HepG2 (cell line): ENCODE measurements at regions not wholly inside any gene's neighbourhood (a gene's known extent, or its start where the extent isn't known, plus 50 kb on each side); places are given as distances from the start of the nearest gene placed in this dataset.

Source experiments
- ETV6 ChIP-seq: sonication (generic); formaldehyde crosslinking; conservative IDR thresholded peaks from 2 replicates; pipeline ENCODE4 v1.4.0; 2020; ENCODE audit warnings: missing genetic modification reagents
- GATAD2A ChIP-seq: IDR thresholded peaks from 2 replicates; pipeline ENCODE4 v1.6.1; 2016
- NBN ChIP-seq: fragments of 450-650 bp; conservative IDR thresholded peaks from 2 replicates; pipeline ENCODE4 v1.6.1; 2017
- XBP1 ChIP-seq: sonication (generic); formaldehyde crosslinking; IDR thresholded peaks from 2 replicates; pipeline ENCODE4 v1.5.0; 2020; ENCODE audit warnings: missing genetic modification reagents
- ZNF256 ChIP-seq: sonication (generic); formaldehyde crosslinking; conservative IDR thresholded peaks from 2 replicates; pipeline ENCODE4 v1.4.0; 2020; ENCODE audit warnings: missing genetic modification reagents
- ZNF3 ChIP-seq: IDR thresholded peaks from 2 replicates; pipeline ENCODE4 v1.7.0; 2017; ENCODE audit warnings: inconsistent platforms
- ZNF530 ChIP-seq: sonication (generic); formaldehyde crosslinking; IDR thresholded peaks from 2 replicates; pipeline ENCODE4 v1.5.0; 2020; ENCODE audit warnings: low read depth, mild to moderate bottlenecking, missing genetic modification reagents
- TF ChIP-seq, protein P1 (sequence below): sonication (generic); formaldehyde crosslinking; IDR thresholded peaks from 2 replicates; pipeline ENCODE4 v1.5.0; 2020; ENCODE audit warnings: mild to moderate bottlenecking, missing genetic modification reagents, moderate library complexity
- TF ChIP-seq, protein P2 (sequence below): sonication (generic); formaldehyde crosslinking; IDR thresholded peaks from 2 replicates; pipeline ENCODE4 v1.4.0; 2020; ENCODE audit warnings: missing genetic modification reagents
- TF ChIP-seq, protein P3 (sequence below): sonication (generic); formaldehyde crosslinking; IDR thresholded peaks from 2 replicates; pipeline ENCODE4 v1.9.0; 2021; ENCODE audit warnings: missing genetic modification reagents, mild to moderate bottlenecking, borderline replicate concordance
- TF ChIP-seq, protein P4 (sequence below), 2 experiments: sonication (generic) in 1 of 2; formaldehyde crosslinking in 1 of 2; IDR thresholded peaks; 2 replicates each; pipeline versions ENCODE4 v1.6.1 to v1.9.0; 2014 to 2022; ENCODE audit warnings: antibody characterized with exemption in 1 of 2, borderline replicate concordance in 1 of 2, inconsistent platforms in 1 of 2, low read depth in 1 of 2, missing genetic modification reagents in 1 of 2
- TF ChIP-seq, protein P5 (sequence below): sonication (generic); IDR thresholded peaks from 2 replicates; pipeline ENCODE4 v1.6.1; 2016; ENCODE audit warnings: low read depth, borderline replicate concordance
- TF ChIP-seq, protein P6 (sequence below): sonication (generic); formaldehyde crosslinking; IDR thresholded peaks from 2 replicates; pipeline ENCODE4 v1.8.1; 2023; ENCODE audit warnings: mild to moderate bottlenecking, inconsistent platforms, moderate library complexity, missing genetic modification reagents, borderline replicate concordance
- TF ChIP-seq, protein P7 (sequence below): sonication (generic); formaldehyde crosslinking; IDR thresholded peaks from 2 replicates; pipeline ENCODE4 v1.4.0; 2020; ENCODE audit warnings: missing genetic modification reagents

DNA sequence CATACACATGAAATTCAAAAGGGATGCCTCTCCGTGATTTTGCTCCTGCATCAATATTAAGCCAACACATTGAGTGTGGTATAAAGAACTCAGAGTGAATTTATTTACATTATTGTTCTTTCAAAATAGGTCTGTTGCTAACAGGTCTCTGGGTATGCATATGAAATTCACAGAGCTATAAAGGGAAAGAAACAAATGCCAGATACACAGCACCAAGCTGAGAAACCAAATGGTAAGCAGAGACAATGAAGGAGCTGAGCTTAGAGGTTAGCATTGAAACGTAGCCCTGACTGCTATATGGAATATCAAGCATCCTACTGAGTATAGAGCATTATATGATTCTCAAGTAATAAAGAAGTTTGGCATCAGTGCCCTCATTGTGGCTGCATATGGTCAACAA lies 712.9 kb downstream of the NSUN3 start:
- TF ChIP-seq XBP1 (CRISPR knock-in tag) (no peak), ZNF3 (no peak), ZNF256 (CRISPR knock-in tag) (no peak), ETV6 (CRISPR knock-in tag) (no peak), NBN (no peak), GATAD2A (CRISPR knock-in tag) (no peak), ZNF530 (no peak)
- TF ChIP-seq, protein P1, sequence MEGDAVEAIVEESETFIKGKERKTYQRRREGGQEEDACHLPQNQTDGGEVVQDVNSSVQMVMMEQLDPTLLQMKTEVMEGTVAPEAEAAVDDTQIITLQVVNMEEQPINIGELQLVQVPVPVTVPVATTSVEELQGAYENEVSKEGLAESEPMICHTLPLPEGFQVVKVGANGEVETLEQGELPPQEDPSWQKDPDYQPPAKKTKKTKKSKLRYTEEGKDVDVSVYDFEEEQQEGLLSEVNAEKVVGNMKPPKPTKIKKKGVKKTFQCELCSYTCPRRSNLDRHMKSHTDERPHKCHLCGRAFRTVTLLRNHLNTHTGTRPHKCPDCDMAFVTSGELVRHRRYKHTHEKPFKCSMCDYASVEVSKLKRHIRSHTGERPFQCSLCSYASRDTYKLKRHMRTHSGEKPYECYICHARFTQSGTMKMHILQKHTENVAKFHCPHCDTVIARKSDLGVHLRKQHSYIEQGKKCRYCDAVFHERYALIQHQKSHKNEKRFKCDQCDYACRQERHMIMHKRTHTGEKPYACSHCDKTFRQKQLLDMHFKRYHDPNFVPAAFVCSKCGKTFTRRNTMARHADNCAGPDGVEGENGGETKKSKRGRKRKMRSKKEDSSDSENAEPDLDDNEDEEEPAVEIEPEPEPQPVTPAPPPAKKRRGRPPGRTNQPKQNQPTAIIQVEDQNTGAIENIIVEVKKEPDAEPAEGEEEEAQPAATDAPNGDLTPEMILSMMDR (CRISPR knock-in tag) = no peak
- TF ChIP-seq, protein P2, sequence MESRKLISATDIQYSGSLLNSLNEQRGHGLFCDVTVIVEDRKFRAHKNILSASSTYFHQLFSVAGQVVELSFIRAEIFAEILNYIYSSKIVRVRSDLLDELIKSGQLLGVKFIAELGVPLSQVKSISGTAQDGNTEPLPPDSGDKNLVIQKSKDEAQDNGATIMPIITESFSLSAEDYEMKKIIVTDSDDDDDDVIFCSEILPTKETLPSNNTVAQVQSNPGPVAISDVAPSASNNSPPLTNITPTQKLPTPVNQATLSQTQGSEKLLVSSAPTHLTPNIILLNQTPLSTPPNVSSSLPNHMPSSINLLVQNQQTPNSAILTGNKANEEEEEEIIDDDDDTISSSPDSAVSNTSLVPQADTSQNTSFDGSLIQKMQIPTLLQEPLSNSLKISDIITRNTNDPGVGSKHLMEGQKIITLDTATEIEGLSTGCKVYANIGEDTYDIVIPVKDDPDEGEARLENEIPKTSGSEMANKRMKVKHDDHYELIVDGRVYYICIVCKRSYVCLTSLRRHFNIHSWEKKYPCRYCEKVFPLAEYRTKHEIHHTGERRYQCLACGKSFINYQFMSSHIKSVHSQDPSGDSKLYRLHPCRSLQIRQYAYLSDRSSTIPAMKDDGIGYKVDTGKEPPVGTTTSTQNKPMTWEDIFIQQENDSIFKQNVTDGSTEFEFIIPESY (CRISPR knock-in tag) = no peak
- TF ChIP-seq, protein P3, sequence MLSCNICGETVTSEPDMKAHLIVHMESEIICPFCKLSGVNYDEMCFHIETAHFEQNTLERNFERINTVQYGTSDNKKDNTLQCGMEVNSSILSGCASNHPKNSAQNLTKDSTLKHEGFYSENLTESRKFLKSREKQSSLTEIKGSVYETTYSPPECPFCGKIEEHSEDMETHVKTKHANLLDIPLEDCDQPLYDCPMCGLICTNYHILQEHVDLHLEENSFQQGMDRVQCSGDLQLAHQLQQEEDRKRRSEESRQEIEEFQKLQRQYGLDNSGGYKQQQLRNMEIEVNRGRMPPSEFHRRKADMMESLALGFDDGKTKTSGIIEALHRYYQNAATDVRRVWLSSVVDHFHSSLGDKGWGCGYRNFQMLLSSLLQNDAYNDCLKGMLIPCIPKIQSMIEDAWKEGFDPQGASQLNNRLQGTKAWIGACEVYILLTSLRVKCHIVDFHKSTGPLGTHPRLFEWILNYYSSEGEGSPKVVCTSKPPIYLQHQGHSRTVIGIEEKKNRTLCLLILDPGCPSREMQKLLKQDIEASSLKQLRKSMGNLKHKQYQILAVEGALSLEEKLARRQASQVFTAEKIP (CRISPR knock-in tag) = no peak
- TF ChIP-seq, protein P4, sequence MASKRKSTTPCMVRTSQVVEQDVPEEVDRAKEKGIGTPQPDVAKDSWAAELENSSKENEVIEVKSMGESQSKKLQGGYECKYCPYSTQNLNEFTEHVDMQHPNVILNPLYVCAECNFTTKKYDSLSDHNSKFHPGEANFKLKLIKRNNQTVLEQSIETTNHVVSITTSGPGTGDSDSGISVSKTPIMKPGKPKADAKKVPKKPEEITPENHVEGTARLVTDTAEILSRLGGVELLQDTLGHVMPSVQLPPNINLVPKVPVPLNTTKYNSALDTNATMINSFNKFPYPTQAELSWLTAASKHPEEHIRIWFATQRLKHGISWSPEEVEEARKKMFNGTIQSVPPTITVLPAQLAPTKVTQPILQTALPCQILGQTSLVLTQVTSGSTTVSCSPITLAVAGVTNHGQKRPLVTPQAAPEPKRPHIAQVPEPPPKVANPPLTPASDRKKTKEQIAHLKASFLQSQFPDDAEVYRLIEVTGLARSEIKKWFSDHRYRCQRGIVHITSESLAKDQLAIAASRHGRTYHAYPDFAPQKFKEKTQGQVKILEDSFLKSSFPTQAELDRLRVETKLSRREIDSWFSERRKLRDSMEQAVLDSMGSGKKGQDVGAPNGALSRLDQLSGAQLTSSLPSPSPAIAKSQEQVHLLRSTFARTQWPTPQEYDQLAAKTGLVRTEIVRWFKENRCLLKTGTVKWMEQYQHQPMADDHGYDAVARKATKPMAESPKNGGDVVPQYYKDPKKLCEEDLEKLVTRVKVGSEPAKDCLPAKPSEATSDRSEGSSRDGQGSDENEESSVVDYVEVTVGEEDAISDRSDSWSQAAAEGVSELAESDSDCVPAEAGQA (IDR thresholded peaks at IDR 0.05; ENCODE audit: low read depth) = no peak
- TF ChIP-seq, protein P4 (CRISPR knock-in tag; IDR thresholded peaks at IDR 0.05; ENCODE audit: borderline replicate concordance) = no peak
- TF ChIP-seq, protein P5, sequence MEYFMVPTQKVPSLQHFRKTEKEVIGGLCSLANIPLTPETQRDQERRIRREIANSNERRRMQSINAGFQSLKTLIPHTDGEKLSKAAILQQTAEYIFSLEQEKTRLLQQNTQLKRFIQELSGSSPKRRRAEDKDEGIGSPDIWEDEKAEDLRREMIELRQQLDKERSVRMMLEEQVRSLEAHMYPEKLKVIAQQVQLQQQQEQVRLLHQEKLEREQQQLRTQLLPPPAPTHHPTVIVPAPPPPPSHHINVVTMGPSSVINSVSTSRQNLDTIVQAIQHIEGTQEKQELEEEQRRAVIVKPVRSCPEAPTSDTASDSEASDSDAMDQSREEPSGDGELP = no peak
- TF ChIP-seq, protein P6, sequence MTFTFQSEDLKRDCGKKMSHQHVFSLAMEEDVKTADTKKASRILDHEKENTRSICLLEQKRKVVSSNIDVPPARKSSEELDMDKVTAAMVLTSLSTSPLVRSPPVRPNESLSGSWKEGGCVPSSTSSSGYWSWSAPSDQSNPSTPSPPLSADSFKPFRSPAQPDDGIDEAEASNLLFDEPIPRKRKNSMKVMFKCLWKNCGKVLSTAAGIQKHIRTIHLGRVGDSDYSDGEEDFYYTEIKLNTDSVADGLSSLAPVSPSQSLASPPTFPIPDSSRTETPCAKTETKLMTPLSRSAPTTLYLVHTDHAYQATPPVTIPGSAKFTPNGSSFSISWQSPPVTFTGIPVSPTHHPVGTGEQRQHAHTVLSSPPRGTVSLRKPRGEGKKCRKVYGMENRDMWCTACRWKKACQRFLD (CRISPR knock-in tag) = no peak
- TF ChIP-seq, protein P7, sequence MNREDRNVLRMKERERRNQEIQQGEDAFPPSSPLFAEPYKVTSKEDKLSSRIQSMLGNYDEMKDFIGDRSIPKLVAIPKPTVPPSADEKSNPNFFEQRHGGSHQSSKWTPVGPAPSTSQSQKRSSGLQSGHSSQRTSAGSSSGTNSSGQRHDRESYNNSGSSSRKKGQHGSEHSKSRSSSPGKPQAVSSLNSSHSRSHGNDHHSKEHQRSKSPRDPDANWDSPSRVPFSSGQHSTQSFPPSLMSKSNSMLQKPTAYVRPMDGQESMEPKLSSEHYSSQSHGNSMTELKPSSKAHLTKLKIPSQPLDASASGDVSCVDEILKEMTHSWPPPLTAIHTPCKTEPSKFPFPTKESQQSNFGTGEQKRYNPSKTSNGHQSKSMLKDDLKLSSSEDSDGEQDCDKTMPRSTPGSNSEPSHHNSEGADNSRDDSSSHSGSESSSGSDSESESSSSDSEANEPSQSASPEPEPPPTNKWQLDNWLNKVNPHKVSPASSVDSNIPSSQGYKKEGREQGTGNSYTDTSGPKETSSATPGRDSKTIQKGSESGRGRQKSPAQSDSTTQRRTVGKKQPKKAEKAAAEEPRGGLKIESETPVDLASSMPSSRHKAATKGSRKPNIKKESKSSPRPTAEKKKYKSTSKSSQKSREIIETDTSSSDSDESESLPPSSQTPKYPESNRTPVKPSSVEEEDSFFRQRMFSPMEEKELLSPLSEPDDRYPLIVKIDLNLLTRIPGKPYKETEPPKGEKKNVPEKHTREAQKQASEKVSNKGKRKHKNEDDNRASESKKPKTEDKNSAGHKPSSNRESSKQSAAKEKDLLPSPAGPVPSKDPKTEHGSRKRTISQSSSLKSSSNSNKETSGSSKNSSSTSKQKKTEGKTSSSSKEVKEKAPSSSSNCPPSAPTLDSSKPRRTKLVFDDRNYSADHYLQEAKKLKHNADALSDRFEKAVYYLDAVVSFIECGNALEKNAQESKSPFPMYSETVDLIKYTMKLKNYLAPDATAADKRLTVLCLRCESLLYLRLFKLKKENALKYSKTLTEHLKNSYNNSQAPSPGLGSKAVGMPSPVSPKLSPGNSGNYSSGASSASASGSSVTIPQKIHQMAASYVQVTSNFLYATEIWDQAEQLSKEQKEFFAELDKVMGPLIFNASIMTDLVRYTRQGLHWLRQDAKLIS (CRISPR knock-in tag) = no peak
